ENCODE measurements at regions not wholly inside any gene's neighbourhood (a gene's known extent, or its start where the extent isn't known, plus 50 kb on each side); places are given as distances from the start of the nearest gene placed in this dataset.

- TF ChIP-seq POLR2A (IDR thresholded peaks at IDR 0.05; ENCODE audit: low read depth, low read length) (no peak), POLR2AphosphoS5 (IDR thresholded peaks at IDR 0.05; ENCODE audit: low read depth, low read length) (no peak)
Measured at GRCh38 chr1:36730599-36730998, 247.9 kb upstream of the CSF3R start.
